GM21381 (cell line): ENCODE measurements at regions not wholly inside any gene's neighbourhood (a gene's known extent, or its start where the extent isn't known, plus 50 kb on each side); places are given as distances from the start of the nearest gene placed in this dataset.
"Not testable (repeated sequence)": the region's sequence is repeated elsewhere in the genome, so short reads cannot be mapped to it uniquely, and the experiment has no call there.

ENCODE experiments used
- ATAC-seq: cut with Tn5 transposase; IDR thresholded peaks from one replicate; pipeline ENCODE4 v1.9.1; 2021; ENCODE audit warnings: mild to moderate bottlenecking, moderate library complexity; ENCODE audit not compliant: unreplicated experiment

- ATAC-seq, result no peak
Observed at GRCh38 chr3:153957421-153957820, 163.8 kb upstream of the ARHGEF26 start.

- no peak for ATAC-seq
Observed at GRCh38 chr3:153958635-153959595, 162.3 kb upstream of the ARHGEF26 start.

GRCh38 chr3:153960458-153961074 lies 160.6 kb upstream of the ARHGEF26 start:
- ATAC-seq, result no peak

- ATAC-seq, result no peak
Observed at GRCh38 chr3:153961494-153961893, 159.7 kb upstream of the ARHGEF26 start.

GRCh38 chr3:153963012-153963411 lies 158.2 kb upstream of the ARHGEF26 start:
- no peak for ATAC-seq

- no peak for ATAC-seq
Observed at GRCh38 chr3:153967260-153967659, 153.9 kb upstream of the ARHGEF26 start.

- peak; percentile 33 for ATAC-seq
Observed at GRCh38 chr3:153970047-153970446, 151.1 kb upstream of the ARHGEF26 start.

- ATAC-seq, result no peak
Observed at GRCh38 chr3:153970741-153971347, 150.3 kb upstream of the ARHGEF26 start.

GRCh38 chr3:153972862-153973261 lies 148.3 kb upstream of the ARHGEF26 start:
- peak; percentile 50 for ATAC-seq

GRCh38 chr3:153973722-153974265 lies 147.4 kb upstream of the ARHGEF26 start:
- ATAC-seq, result peak; percentile 54

- no peak for ATAC-seq
Observed at GRCh38 chr3:153974614-153975013, 146.6 kb upstream of the ARHGEF26 start.

GRCh38 chr3:153976891-153977554 lies 144.2 kb upstream of the ARHGEF26 start:
- ATAC-seq, result no peak

GRCh38 chr3:153978006-153978405 lies 143.2 kb upstream of the ARHGEF26 start:
- ATAC-seq, result no peak

- no peak for ATAC-seq
Observed at GRCh38 chr3:153979418-153980251, 141.6 kb upstream of the ARHGEF26 start.

- no peak for ATAC-seq
Observed at GRCh38 chr3:153980252-153980590, 141.0 kb upstream of the ARHGEF26 start.

GRCh38 chr3:153997364-153997763 lies 123.8 kb upstream of the ARHGEF26 start:
- not testable (repeated sequence) for ATAC-seq

- ATAC-seq, result no peak
Observed at GRCh38 chr3:154003649-154004048, 117.5 kb upstream of the ARHGEF26 start.

GRCh38 chr3:154011036-154011435 lies 110.2 kb upstream of the ARHGEF26 start:
- ATAC-seq, result no peak

GRCh38 chr3:154013736-154014135 lies 107.5 kb upstream of the ARHGEF26 start:
- ATAC-seq, result no peak

GRCh38 chr3:154015307-154015706 lies 105.9 kb upstream of the ARHGEF26 start:
- ATAC-seq, result no peak
